ENCODE measurements at regions not wholly inside any gene's neighbourhood (a gene's known extent, or its start where the extent isn't known, plus 50 kb on each side); places are given as distances from the start of the nearest gene placed in this dataset.

- TF ChIP-seq SNRNP70 (optimal IDR thresholded peaks at IDR 0.05; ENCODE audit: low read depth, low read length) (no peak), NFATC3 (IDR thresholded peaks at IDR 0.05) (no peak), ZNF696 (CRISPR knock-in tag; conservative IDR thresholded peaks at IDR 0.05) (no peak), SRSF7 (optimal IDR thresholded peaks at IDR 0.05; ENCODE audit: low read depth, low read length) (no peak), RBM22 (IDR thresholded peaks at IDR 0.05; ENCODE audit: low read depth, low read length, poor library complexity, severe bottlenecking) (no peak)
- TF ChIP-seq, protein P1, sequence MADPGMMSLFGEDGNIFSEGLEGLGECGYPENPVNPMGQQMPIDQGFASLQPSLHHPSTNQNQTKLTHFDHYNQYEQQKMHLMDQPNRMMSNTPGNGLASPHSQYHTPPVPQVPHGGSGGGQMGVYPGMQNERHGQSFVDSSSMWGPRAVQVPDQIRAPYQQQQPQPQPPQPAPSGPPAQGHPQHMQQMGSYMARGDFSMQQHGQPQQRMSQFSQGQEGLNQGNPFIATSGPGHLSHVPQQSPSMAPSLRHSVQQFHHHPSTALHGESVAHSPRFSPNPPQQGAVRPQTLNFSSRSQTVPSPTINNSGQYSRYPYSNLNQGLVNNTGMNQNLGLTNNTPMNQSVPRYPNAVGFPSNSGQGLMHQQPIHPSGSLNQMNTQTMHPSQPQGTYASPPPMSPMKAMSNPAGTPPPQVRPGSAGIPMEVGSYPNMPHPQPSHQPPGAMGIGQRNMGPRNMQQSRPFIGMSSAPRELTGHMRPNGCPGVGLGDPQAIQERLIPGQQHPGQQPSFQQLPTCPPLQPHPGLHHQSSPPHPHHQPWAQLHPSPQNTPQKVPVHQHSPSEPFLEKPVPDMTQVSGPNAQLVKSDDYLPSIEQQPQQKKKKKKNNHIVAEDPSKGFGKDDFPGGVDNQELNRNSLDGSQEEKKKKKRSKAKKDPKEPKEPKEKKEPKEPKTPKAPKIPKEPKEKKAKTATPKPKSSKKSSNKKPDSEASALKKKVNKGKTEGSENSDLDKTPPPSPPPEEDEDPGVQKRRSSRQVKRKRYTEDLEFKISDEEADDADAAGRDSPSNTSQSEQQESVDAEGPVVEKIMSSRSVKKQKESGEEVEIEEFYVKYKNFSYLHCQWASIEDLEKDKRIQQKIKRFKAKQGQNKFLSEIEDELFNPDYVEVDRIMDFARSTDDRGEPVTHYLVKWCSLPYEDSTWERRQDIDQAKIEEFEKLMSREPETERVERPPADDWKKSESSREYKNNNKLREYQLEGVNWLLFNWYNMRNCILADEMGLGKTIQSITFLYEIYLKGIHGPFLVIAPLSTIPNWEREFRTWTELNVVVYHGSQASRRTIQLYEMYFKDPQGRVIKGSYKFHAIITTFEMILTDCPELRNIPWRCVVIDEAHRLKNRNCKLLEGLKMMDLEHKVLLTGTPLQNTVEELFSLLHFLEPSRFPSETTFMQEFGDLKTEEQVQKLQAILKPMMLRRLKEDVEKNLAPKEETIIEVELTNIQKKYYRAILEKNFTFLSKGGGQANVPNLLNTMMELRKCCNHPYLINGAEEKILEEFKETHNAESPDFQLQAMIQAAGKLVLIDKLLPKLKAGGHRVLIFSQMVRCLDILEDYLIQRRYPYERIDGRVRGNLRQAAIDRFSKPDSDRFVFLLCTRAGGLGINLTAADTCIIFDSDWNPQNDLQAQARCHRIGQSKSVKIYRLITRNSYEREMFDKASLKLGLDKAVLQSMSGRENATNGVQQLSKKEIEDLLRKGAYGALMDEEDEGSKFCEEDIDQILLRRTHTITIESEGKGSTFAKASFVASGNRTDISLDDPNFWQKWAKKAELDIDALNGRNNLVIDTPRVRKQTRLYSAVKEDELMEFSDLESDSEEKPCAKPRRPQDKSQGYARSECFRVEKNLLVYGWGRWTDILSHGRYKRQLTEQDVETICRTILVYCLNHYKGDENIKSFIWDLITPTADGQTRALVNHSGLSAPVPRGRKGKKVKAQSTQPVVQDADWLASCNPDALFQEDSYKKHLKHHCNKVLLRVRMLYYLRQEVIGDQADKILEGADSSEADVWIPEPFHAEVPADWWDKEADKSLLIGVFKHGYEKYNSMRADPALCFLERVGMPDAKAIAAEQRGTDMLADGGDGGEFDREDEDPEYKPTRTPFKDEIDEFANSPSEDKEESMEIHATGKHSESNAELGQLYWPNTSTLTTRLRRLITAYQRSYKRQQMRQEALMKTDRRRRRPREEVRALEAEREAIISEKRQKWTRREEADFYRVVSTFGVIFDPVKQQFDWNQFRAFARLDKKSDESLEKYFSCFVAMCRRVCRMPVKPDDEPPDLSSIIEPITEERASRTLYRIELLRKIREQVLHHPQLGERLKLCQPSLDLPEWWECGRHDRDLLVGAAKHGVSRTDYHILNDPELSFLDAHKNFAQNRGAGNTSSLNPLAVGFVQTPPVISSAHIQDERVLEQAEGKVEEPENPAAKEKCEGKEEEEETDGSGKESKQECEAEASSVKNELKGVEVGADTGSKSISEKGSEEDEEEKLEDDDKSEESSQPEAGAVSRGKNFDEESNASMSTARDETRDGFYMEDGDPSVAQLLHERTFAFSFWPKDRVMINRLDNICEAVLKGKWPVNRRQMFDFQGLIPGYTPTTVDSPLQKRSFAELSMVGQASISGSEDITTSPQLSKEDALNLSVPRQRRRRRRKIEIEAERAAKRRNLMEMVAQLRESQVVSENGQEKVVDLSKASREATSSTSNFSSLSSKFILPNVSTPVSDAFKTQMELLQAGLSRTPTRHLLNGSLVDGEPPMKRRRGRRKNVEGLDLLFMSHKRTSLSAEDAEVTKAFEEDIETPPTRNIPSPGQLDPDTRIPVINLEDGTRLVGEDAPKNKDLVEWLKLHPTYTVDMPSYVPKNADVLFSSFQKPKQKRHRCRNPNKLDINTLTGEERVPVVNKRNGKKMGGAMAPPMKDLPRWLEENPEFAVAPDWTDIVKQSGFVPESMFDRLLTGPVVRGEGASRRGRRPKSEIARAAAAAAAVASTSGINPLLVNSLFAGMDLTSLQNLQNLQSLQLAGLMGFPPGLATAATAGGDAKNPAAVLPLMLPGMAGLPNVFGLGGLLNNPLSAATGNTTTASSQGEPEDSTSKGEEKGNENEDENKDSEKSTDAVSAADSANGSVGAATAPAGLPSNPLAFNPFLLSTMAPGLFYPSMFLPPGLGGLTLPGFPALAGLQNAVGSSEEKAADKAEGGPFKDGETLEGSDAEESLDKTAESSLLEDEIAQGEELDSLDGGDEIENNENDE (IDR thresholded peaks at IDR 0.05; ENCODE audit: low read depth, low read length), result no peak
These were observed 356.8 kb downstream of the TLL1 start (continued) for GRCh38 chr4:166229799-166230198.
